ENCODE measurements at regions not wholly inside any gene's neighbourhood (a gene's known extent, or its start where the extent isn't known, plus 50 kb on each side); places are given as distances from the start of the nearest gene placed in this dataset.
A peak's percentile ranks its signal among the peaks of the same experiment; 100 is the strongest.

- Histone ChIP-seq H3K27me3 (ENCODE audit: control insufficient read depth, insufficient read depth, low read length) (no peaks in the 10 kb centered on the region), H3K27ac (ENCODE audit: low read length) (no peak overlapping the region), H3K36me3 (ENCODE audit: control insufficient read depth, insufficient read depth, low read length) (no peaks in the 10 kb centered on the region), H3K4me1 (ENCODE audit: control insufficient read depth, insufficient read depth, low read length) (no peaks in the 10 kb centered on the region), H3K9me3 (ENCODE audit: control insufficient read depth, insufficient read depth, low read depth, low read length) (no peaks in the 10 kb centered on the region), H3K4me3 (ENCODE audit: low read depth in 2 of 2, low read length in 2 of 2) (no peak overlapping the region)
- POLR2A ChIA-PET = interaction anchor here (0.5 to 0.7 kb wide), 2 partner anchors 16 to 57 kb away, joined by 14 to 19 read pairs; no protein-coding TSS in a partner anchor
- CTCF ChIA-PET = no interaction called here
- TF ChIP-seq REST (IDR thresholded peaks at IDR 0.05; ENCODE audit: insufficient read depth in 1 of 2, low read depth in 2 of 2, low read length in 1 of 2) (no peak), TCF7L2 (IDR thresholded peaks at IDR 0.05; ENCODE audit: low read depth, low read length) (no peak), CTCF (IDR thresholded peaks at IDR 0.05) (no peak), SIN3A (IDR thresholded peaks at IDR 0.05; ENCODE audit: borderline replicate concordance, insufficient read depth, low read depth, low read length) (no peak), POLR2AphosphoS5 (IDR thresholded peaks at IDR 0.05; ENCODE audit: low read depth, low read length) (no peak)
- in situ Hi-C loops (cut with HindIII; ENCODE audit: low pct_unique_long_range_greater_than_20kb, low sequenced_read_pairs) = no loop called here
- no TSS peak for BruUV-seq (replicated peaks)
- no peak for DNase-seq (ENCODE audit: low read depth, low spot score)
- intact Hi-C loops (cut with micrococcal nuclease; ENCODE audit: unreplicated experiment) = no loop called here
- ATAC-seq = no peak
Observed at GRCh38 chr18:76764291-76764901, 58.0 kb upstream of the ZNF236 start.

GRCh38 chr18:76759056-76759455 is 63.3 kb upstream of the ZNF236 start:
- in situ Hi-C loops (cut with HindIII; ENCODE audit: low pct_unique_long_range_greater_than_20kb, low sequenced_read_pairs) (no loop called here), intact Hi-C loops (cut with micrococcal nuclease; ENCODE audit: unreplicated experiment) (no loop called here)
- no TSS peak for BruUV-seq (replicated peaks)
- Histone ChIP-seq H3K9me3 (ENCODE audit: control insufficient read depth, insufficient read depth, low read depth, low read length) (no peaks in the 10 kb centered on the region), H3K36me3 (ENCODE audit: control insufficient read depth, insufficient read depth, low read length) (no peaks in the 10 kb centered on the region), H3K27ac (ENCODE audit: low read length) (no peak overlapping the region), H3K4me3 (ENCODE audit: low read depth in 2 of 2, low read length in 2 of 2) (no peak overlapping the region), H3K27me3 (ENCODE audit: control insufficient read depth, insufficient read depth, low read length) (no peaks in the 10 kb centered on the region), H3K4me1 (ENCODE audit: control insufficient read depth, insufficient read depth, low read length) (no peaks in the 10 kb centered on the region)
- no peak for DNase-seq (ENCODE audit: low read depth, low spot score)
- TF ChIP-seq TCF7L2 (IDR thresholded peaks at IDR 0.05; ENCODE audit: low read depth, low read length) (no peak), REST (IDR thresholded peaks at IDR 0.05; ENCODE audit: insufficient read depth in 1 of 2, low read depth in 2 of 2, low read length in 1 of 2) (no peak), POLR2AphosphoS5 (IDR thresholded peaks at IDR 0.05; ENCODE audit: low read depth, low read length) (no peak), CTCF (IDR thresholded peaks at IDR 0.05) (no peak), SIN3A (IDR thresholded peaks at IDR 0.05; ENCODE audit: borderline replicate concordance, insufficient read depth, low read depth, low read length) (no peak)
- POLR2A ChIA-PET = no interaction called here
- CTCF ChIA-PET = no interaction called here
- ATAC-seq = peak; percentile 32; the same call in 1 of the 2 replicates
